GM21381 (cell line): ENCODE measurements at regions not wholly inside any gene's neighbourhood (a gene's known extent, or its start where the extent isn't known, plus 50 kb on each side); places are given as distances from the start of the nearest gene placed in this dataset.

Experiments used
- ATAC-seq: cut with Tn5 transposase; IDR thresholded peaks from one replicate; pipeline ENCODE4 v1.9.1; 2021; ENCODE audit warnings: mild to moderate bottlenecking, moderate library complexity; ENCODE audit not compliant: unreplicated experiment

DNA sequence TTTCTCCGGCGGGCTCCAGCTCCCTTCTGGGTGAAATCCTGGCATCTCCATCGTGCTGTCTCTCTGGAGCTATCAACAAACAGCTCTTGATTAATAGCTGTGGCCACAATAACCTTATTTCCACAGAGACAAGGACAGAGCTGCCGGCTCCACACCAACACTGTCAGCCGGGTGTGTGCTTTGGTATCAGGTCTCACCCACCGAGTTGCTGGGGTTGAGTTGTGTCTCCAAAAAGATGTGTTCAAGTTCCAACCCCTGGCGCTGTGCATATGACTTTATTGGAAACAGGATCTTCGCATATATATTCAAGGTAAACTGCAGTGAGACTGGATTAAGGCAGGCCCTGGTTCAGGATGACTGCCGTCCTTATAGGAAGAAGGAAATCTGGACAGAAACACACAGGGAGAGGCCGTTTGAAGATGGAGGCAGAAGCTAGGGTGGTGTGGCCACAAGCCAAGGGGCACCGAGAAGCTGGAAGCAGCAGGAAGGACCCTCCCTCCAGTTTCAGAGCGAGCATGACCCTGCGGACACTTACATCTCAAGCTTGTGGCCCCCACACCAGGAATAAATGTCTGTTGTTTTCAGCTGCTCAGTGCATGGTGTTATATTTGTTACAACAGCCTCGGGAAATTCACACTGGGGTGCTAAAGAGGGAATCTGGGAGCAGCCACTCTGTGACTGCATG, 88.4 kb upstream of the TMPRSS2 start:
- ATAC-seq: no peak

- ATAC-seq: no peak
Measured at GRCh38 chr21:41594268-41594667, 86.3 kb upstream of the TMPRSS2 start.

DNA sequence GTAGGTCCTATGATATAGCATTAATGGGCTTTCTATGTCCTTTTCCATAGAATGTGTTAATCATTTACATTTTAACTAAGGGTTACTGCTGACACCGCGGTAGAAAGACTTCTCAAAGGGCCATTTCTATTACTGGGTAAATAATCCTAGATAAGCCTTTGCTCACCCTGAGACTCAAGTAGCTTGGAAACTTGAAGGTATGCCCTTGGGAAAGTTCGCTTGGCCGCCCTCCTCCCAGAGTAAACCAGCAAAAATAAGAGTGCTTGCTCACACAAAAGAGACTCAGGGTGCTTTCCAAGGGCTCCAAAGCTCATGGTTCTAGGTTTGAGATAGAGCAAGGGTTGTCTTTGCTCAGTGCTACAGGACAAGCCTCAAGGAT, 85.8 kb upstream of the TMPRSS2 start:
- ATAC-seq: no peak

GRCh38 chr21:41593051-41593759, 85.2 kb upstream of the TMPRSS2 start:
- no peak for ATAC-seq

- ATAC-seq: no peak
Measured at GRCh38 chr21:41589620-41590175, 81.7 kb upstream of the TMPRSS2 start.

- no peak for ATAC-seq
Measured at GRCh38 chr21:41589131-41589530, 81.2 kb upstream of the TMPRSS2 start.

- ATAC-seq: no peak
Measured at GRCh38 chr21:41585199-41585994, 77.4 kb upstream of the TMPRSS2 start.

DNA sequence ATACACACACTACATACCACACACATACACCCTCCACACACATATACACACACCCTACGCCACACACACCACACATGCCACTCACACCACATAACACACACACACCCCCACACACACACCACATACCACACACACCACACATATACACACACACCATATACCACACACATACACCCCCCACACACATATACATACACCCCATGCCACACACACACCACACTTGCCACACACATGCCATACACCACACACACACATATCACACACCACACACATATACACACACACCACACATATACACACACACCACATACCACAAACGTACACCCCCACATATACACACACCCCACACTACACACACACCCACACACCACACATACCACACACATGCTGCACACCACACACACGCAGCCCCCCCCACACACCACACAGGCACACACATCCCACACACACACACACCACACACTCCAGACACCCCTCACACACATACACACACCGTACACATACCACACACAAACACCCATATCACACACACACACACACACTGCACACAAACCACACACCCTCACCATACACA, 76.7 kb upstream of the TMPRSS2 start:
- no peak for ATAC-seq

GRCh38 chr21:41583274-41583790, 75.4 kb upstream of the TMPRSS2 start:
- no peak for ATAC-seq

GRCh38 chr21:41582866-41583265, 74.9 kb upstream of the TMPRSS2 start:
- no peak for ATAC-seq

- no peak for ATAC-seq
Measured at GRCh38 chr21:41582298-41582840, 74.4 kb upstream of the TMPRSS2 start.

GRCh38 chr21:41581592-41582228, 73.8 kb upstream of the TMPRSS2 start:
- ATAC-seq: no peak

DNA sequence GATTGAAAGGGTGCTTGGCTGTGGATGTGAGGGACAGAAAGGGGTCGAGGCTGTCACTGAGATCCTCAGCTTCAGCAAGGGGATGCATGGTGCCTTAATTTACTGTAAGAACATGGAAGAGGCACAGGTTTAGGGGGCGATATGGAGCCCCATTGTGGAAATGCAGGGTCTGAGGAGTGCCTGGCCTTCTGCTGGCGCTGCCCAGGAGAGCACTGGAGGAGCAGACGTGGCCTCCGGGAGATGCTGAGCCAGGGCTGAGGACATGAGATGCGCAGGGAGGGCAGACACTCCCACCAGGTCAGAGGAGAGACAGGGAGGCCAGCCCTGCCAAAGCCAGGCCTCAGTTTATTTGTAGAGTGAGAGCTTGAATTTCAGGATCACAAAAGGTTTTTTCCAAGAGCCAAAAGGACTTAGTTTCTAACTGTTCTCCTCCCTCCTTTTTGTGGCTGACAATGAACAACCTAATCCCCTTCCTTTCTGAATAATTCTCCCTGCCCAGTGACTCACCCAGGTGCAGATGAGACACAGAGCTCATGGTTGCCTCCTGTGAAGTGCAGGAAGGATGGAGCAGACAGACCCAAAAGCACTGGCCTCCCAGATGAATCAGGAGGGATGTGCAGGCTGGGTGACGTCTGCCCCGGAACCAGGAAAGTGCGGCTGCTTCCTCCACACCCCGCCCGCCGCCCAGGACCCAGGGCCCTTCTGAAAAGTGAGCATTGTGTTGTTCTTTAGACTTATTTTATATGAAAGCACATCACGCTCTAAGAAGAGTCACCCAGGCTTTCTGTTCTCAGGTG, 73.0 kb upstream of the TMPRSS2 start:
- ATAC-seq: no peak

- ATAC-seq: no peak
Measured at GRCh38 chr21:41579692-41580091, 71.7 kb upstream of the TMPRSS2 start.

GRCh38 chr21:41578716-41579115, 70.8 kb upstream of the TMPRSS2 start:
- no peak for ATAC-seq

DNA sequence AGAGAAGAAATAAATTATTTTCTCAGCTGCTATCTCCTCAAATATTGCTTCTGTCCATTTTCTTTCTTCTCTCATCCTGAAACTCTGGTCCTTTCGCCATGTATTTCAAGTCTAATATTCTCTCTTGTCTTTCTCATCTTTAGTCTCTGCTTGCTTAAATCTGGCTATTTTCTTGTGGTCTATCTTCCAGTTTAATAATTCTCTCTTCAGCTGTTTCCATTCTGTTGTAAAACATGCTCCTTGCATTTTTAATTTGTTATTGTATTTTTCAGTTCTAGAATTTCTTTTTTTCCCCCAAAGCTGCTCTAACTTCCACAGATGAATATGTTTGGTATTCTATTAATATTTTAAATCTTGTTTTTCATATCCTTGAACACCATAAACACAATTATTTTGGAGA, 70.1 kb upstream of the TMPRSS2 start:
- ATAC-seq: no peak

GRCh38 chr21:41576013-41576615, 68.2 kb upstream of the TMPRSS2 start:
- ATAC-seq: no peak

GRCh38 chr21:41573902-41574690, 66.1 kb upstream of the TMPRSS2 start:
- ATAC-seq: no peak
